Uterus (tissue), 3 donors: ENCODE measurements at regions not wholly inside any gene's neighbourhood (a gene's known extent, or its start where the extent isn't known, plus 50 kb on each side); places are given as distances from the start of the nearest gene placed in this dataset.
A peak's percentile ranks its signal among the peaks of the same experiment; 100 is the strongest.

Experiments used
- DNase-seq, 2 donors: peaks; one replicate each; pipeline ENCODE4 v3.0.0-alpha.2; 2019 to 2020
- H3K27ac ChIP-seq, 2 donors: fragments of 200-600 bp; sonication (generic); 1 replicate in 1 of 2; 2 replicates in 1 of 2; pipeline ENCODE4 v1.5.1; 2016 to 2018
- H3K27me3 ChIP-seq, 2 donors: fragments of 200-600 bp; sonication (generic); one replicate each; pipeline ENCODE4 v1.5.1; 2018 to 2019; ENCODE audit warnings: control low read depth in 1 of 2
- H3K36me3 ChIP-seq, 2 donors: fragments of 200-600 bp; sonication (generic); one replicate each; pipeline ENCODE4 v1.5.1; 2019; ENCODE audit warnings: control low read depth in 1 of 2
- H3K4me1 ChIP-seq, 2 donors: fragments of 200-600 bp; sonication (generic); one replicate each; pipeline ENCODE4 v1.5.1; 2018 to 2019; ENCODE audit warnings: control low read depth in 1 of 2
- H3K4me3 ChIP-seq, 2 donors: fragments of 200-600 bp; sonication (generic); 1 replicate in 1 of 2; 2 replicates in 1 of 2; pipeline ENCODE4 v1.5.1; 2018 to 2019; ENCODE audit warnings: mild to moderate bottlenecking in 1 of 2
- H3K9me3 ChIP-seq, 2 donors: fragments of 200-600 bp; sonication (generic); one replicate each; pipeline ENCODE4 v1.5.1; 2019; ENCODE audit warnings: control low read depth in 1 of 2
- POLR2A ChIP-seq, 2 donors: fragments of 450-650 bp; IDR thresholded peaks; one replicate each; pipeline ENCODE4 v1.6.1; 2016; ENCODE audit warnings: antibody characterized with exemption in 2 of 2, mild to moderate bottlenecking in 1 of 2, moderate library complexity in 1 of 2
- intact Hi-C: fragments of 100-400 bp; cut with DNase I; formaldehyde crosslinking; loops from one replicate; pipeline ENCODE4 v1.15.1; 2023; ENCODE audit warnings: low total_unique reads
- TF ChIP-seq, protein P1 (sequence below), 4 experiments: fragments of 200-600 bp in 2 of 4; fragments of 450-650 bp in 2 of 4; sonication (generic) in 2 of 4; IDR thresholded peaks; one replicate each; pipeline ENCODE4 v1.5.1; 2016 to 2019; ENCODE audit warnings: antibody characterized with exemption in 4 of 4, mild to moderate bottlenecking in 2 of 4, moderate library complexity in 1 of 4
- donor health status: DM: yes; HTN: yes; CAD: no.

DNA sequence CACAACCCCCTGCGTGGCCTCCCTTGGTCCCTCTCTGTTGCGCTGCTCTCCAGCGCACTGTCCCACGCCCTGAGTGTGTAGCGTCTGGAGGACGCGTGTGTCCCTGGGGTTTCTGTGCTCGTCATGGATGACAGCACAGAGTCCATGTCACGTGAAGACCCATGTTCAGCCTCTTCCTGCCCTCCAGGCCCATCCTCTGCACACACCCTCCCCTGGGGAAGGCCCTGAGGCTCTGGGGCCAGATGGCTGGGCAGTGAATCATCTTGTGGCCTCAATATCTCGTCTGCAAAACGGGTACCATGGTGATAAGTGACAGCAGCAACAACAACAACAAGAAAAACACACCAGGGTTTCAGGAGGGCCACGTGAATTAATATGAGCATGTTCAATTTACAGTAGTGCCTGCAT lies 71.5 kb upstream of the ARHGEF7 start:
- peak in 1 of 2 donors; percentile 31 for DNase-seq
- intact Hi-C loops, result no loop called here
- no peak overlapping the region for H3K4me3 ChIP-seq

GRCh38 chr13:111042661-111043226 lies 72.4 kb upstream of the ARHGEF7 start:
- H3K27ac ChIP-seq, result no peak overlapping the region
- no peaks in the 10 kb centered on the region for H3K9me3 ChIP-seq
- H3K27me3 ChIP-seq, result no peaks in the 10 kb centered on the region
- no peak for DNase-seq
- no peaks in the 10 kb centered on the region for H3K36me3 ChIP-seq
- TF ChIP-seq POLR2A (IDR thresholded peaks at IDR 0.05), result no peak
- TF ChIP-seq, protein P1, sequence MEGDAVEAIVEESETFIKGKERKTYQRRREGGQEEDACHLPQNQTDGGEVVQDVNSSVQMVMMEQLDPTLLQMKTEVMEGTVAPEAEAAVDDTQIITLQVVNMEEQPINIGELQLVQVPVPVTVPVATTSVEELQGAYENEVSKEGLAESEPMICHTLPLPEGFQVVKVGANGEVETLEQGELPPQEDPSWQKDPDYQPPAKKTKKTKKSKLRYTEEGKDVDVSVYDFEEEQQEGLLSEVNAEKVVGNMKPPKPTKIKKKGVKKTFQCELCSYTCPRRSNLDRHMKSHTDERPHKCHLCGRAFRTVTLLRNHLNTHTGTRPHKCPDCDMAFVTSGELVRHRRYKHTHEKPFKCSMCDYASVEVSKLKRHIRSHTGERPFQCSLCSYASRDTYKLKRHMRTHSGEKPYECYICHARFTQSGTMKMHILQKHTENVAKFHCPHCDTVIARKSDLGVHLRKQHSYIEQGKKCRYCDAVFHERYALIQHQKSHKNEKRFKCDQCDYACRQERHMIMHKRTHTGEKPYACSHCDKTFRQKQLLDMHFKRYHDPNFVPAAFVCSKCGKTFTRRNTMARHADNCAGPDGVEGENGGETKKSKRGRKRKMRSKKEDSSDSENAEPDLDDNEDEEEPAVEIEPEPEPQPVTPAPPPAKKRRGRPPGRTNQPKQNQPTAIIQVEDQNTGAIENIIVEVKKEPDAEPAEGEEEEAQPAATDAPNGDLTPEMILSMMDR (IDR thresholded peaks at IDR 0.05), result no peak
- no peaks in the 10 kb centered on the region for H3K4me1 ChIP-seq
- H3K4me3 ChIP-seq, result no peak overlapping the region
- intact Hi-C loops, result no loop called here

More for the DNA sequence above, 71.5 kb upstream of the ARHGEF7 start:
- no peak for TF ChIP-seq POLR2A (IDR thresholded peaks at IDR 0.05)
- TF ChIP-seq, protein P1 (IDR thresholded peaks at IDR 0.05), result no peak
- Histone ChIP-seq H3K9me3 (no peaks in the 10 kb centered on the region), H3K27me3 (no peaks in the 10 kb centered on the region), H3K36me3 (no peaks in the 10 kb centered on the region), H3K27ac (no peak overlapping the region), H3K4me1 (no peaks in the 10 kb centered on the region)

DNA sequence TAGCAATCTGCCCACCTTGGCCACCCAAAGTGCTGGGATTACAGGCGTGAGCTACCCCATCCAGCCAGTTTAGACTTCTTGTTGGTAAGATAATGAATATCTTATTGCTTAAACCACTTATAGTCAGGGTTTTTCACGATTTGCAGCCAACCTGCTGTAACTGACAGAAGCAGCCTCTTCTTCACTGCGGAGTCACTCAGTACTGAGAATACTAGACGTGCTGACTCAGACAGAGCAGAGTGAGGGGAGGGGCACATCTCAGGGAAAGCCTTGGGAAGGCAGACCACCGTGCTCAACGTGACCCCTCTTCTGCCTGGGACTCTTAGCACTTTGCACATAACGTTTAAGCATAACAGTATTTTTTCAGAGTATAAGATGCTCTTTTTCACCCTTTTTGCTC lies 74.3 kb upstream of the ARHGEF7 start:
- TF ChIP-seq POLR2A (IDR thresholded peaks at IDR 0.05), result no peak
- TF ChIP-seq, protein P1 (IDR thresholded peaks at IDR 0.05), result no peak
- Histone ChIP-seq H3K36me3 (no peaks in the 10 kb centered on the region), H3K27me3 (no peaks in the 10 kb centered on the region), H3K4me3 (no peak overlapping the region), H3K9me3 (no peaks in the 10 kb centered on the region), H3K27ac (no peak overlapping the region), H3K4me1 (no peaks in the 10 kb centered on the region)
- DNase-seq, result no peak
- intact Hi-C loops, result no loop called here

DNA sequence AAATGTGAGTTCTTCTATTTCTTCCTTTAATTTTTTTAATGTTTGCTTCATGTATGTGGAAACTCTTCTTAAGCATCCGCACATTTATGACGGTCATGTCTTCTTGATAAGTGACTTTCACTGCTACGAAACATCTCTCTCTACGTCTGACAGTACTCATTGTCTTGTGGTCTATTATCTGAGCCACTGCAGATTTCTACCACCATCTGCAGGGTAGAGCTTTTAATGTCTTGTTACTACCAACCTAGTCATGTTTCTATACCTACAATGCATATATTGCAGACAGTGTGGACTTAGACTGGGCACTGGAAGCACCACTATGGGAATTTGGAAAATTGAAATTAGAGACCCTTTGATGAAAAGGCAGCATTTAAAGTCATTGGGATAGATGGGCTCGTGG lies 75.4 kb upstream of the ARHGEF7 start:
- Histone ChIP-seq H3K4me3 (no peak overlapping the region), H3K4me1 (no peaks in the 10 kb centered on the region), H3K36me3 (no peaks in the 10 kb centered on the region), H3K9me3 (no peaks in the 10 kb centered on the region), H3K27me3 (no peaks in the 10 kb centered on the region), H3K27ac (no peak overlapping the region)
- intact Hi-C loops, result no loop called here
- no peak for DNase-seq
- TF ChIP-seq POLR2A (IDR thresholded peaks at IDR 0.05), result no peak
- TF ChIP-seq, protein P1 (IDR thresholded peaks at IDR 0.05), result no peak

DNA sequence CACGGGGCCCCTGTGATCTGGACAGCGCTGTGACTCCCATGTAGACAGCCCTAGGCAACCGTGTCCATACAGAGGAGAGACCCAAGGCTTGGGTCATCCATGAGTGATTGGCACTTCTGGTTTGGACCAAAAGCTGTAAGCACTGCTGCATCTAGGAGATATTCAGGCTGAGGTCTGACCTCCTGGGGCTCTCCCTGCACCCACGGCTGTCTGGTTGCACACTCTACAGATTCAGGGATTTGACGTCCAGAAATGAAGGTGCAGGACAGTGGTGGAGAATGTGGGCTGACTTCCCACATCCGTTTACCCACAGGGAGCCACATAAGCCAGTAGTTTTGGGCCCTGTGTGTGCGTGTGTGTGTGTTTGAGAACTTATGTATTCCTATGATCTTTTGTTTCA lies 76.2 kb upstream of the ARHGEF7 start:
- DNase-seq, result no peak
- intact Hi-C loops, result no loop called here
- TF ChIP-seq, protein P1 (IDR thresholded peaks at IDR 0.05), result no peak
- no peak for TF ChIP-seq POLR2A (IDR thresholded peaks at IDR 0.05)

More for the DNA sequence above, 76.2 kb upstream of the ARHGEF7 start:
- Histone ChIP-seq H3K36me3 (no peaks in the 10 kb centered on the region), H3K4me3 (no peak overlapping the region), H3K9me3 (no peaks in the 10 kb centered on the region), H3K27me3 (no peaks in the 10 kb centered on the region), H3K27ac (no peak overlapping the region), H3K4me1 (no peaks in the 10 kb centered on the region)
